ENCODE measurements at regions not wholly inside any gene's neighbourhood (a gene's known extent, or its start where the extent isn't known, plus 50 kb on each side); places are given as distances from the start of the nearest gene placed in this dataset.

DNA sequence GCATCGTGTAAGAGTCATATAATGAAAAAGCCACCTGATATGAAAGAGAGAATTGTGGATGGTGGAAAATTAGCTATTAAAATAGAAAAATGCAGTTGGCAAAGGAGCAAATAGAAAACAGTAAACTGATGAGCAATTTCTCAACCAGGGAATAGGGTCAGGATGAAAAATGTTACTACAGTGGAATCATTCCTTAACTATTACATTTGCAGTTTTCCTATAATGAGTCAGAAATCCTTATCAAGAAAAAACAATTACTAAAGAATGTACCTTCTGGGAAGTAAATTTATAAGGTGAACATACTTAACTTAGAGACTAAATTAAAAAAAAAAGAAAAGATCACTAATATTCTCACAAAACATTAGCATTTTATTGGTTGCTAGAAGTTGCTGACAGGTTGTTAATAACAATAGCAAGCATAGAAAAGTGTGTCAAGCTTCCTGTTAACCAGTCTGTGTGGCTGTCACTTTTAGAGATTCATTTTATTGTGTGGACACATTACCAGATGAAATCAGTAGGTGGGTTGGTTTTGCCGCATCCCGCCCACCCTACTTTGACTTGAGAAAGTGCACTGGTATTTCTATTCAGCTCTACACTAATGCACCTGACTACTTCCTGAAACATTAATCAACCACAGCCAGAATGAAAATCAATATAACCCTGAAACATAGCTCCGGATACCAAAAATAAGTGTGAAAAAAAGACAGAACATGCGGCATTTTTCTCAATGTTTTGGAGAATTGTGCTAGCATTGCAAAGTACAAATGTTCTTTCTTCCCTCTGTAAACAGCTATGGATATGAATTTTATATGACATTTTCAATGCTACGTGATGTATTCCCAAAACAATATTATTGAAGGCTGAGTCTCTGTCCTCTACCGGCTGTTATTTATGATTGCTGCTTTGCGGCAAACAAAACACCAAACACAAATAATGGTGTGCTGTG, 576.7 kb downstream of the SLC16A7 start:
- no peak for DNase-seq (ENCODE audit: low read depth)

DNA sequence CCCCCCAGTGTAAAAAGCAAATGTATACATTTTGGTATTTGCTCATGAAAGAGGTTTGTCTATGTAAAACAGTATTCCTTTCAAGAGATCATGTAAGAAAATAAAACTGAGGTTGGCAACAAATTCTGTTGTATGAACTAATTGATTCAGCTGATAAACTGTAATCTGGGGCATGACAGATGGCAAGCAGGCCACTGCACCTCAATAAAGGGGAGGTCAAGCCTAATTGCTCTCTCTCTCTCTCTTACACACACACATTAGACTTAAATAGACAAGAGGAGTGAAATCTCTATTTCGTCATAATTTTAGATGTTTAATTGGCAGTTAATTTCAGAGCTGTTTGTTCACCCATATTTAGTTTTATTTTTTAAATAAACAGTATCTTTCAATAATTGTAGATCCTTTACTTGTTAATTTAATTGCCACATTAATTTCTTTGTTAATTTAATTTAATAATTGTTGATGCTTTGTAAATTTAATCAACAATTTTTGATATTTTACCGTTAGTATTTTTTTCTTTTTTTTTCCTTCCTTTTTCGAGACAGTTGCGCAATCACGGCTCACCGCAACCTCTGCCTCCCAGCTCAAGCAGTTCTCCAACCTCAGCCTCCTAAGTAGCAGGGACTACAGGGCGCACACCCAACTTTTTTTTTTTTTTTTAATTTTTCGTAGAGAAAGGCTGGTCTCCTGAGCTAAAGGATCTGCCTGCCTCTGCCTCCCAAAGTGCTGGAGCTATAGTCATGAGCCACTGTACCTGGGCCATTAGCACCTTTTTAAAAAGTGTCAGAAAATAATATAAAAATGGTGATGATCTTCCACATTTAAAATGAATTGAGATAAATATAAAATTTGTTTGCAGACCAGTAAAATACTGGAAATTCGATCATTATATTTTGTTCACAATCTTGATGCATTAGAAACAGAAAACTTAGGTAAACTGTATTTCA, 577.7 kb downstream of the SLC16A7 start:
- DNase-seq (ENCODE audit: low read depth): no peak
- H3K4me3 ChIP-seq (ENCODE audit: low read depth, low read length): no peak overlapping the region
- TF ChIP-seq, protein P1, sequence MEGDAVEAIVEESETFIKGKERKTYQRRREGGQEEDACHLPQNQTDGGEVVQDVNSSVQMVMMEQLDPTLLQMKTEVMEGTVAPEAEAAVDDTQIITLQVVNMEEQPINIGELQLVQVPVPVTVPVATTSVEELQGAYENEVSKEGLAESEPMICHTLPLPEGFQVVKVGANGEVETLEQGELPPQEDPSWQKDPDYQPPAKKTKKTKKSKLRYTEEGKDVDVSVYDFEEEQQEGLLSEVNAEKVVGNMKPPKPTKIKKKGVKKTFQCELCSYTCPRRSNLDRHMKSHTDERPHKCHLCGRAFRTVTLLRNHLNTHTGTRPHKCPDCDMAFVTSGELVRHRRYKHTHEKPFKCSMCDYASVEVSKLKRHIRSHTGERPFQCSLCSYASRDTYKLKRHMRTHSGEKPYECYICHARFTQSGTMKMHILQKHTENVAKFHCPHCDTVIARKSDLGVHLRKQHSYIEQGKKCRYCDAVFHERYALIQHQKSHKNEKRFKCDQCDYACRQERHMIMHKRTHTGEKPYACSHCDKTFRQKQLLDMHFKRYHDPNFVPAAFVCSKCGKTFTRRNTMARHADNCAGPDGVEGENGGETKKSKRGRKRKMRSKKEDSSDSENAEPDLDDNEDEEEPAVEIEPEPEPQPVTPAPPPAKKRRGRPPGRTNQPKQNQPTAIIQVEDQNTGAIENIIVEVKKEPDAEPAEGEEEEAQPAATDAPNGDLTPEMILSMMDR (IDR thresholded peaks at IDR 0.05; ENCODE audit: low read depth, low read length, missing control alignments): no peak

More for the DNA sequence above, 576.7 kb downstream of the SLC16A7 start:
- TF ChIP-seq, protein P1 (IDR thresholded peaks at IDR 0.05; ENCODE audit: low read depth, low read length, missing control alignments): no peak
- H3K4me3 ChIP-seq (ENCODE audit: low read depth, low read length): no peak overlapping the region

DNA sequence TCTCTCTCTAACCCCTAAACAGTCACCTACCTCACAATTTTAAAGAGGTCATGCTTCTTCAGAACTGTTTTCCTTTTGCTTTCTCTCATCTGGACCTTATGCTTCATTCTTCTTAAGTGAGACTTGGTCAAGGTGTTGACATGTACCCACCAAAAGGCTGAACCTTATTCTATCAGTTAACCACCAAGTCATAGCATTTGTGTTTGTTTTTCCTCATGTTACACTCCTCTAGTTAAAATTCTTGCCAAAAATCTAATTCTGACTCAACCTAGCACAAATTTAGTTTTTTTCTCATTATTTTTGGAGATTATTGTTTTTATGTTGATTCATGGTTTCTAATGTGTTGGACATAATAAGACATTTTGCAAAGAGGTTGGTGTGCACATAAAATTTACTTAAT, 578.6 kb downstream of the SLC16A7 start:
- H3K4me3 ChIP-seq (ENCODE audit: low read depth, low read length): no peak overlapping the region
- DNase-seq (ENCODE audit: low read depth): no peak
- TF ChIP-seq, protein P1 (IDR thresholded peaks at IDR 0.05; ENCODE audit: low read depth, low read length, missing control alignments): no peak

DNA sequence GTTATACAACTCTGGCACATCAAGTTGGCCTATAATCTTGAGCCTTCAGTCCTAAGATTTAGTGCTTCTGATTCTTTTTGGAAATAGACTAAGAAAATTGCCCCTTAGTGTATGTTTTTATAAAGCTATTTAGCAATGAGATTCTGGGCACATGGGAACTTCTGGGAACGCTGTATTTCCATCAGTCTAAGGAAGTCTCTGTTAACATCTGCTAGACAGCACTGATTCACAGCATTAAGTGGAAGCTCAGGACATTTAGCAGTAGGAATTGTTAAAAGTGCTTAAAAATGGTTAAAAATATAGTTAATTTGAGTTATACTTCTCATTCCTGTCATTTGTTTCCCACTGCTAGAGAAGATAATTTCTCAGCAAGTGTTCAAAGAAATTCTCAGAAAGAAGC, 579.1 kb downstream of the SLC16A7 start:
- no peak overlapping the region for H3K4me3 ChIP-seq (ENCODE audit: low read depth, low read length)
- DNase-seq (ENCODE audit: low read depth): no peak
- TF ChIP-seq, protein P1 (IDR thresholded peaks at IDR 0.05; ENCODE audit: low read depth, low read length, missing control alignments): no peak

DNA sequence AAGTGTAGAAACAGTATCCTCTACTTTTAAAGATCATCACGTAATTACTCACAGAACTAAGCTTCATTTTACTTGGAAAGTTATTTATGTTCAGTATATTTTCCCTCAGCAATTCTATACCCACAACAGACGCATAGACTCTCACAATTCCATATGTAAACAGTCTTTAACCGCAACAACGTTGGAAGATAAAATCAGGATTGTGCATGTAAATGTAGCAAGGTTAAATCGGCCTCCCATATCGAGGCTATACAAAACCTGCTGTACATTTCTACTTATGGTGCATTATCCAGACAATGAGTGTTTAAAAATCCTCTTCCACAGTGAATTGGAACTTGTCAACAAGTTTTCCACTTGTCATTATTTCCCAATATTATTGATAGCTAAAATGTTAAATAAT, 581.1 kb downstream of the SLC16A7 start:
- DNase-seq (ENCODE audit: low read depth): no peak
- TF ChIP-seq, protein P1 (IDR thresholded peaks at IDR 0.05; ENCODE audit: low read depth, low read length, missing control alignments): no peak
- no peak overlapping the region for H3K4me3 ChIP-seq (ENCODE audit: low read depth, low read length)

DNA sequence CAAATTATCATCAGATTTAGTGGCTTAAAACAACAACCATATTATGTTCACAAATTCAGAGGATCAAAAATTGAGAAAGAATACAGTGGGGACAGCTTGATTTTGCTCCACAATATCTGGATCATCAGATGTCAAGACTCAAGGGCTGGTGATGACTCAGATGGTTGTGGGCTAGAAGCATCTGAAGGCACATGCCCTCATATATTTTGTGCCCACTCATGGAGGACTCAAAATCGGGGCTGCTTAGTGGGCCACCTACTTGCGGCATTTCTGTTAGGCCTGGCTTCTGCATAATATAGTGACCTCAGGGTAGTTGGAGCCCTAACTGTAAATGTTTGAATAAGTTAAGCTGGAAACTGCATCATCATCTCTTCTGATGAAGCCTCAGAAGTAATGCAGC, 584.5 kb downstream of the SLC16A7 start:
- H3K4me3 ChIP-seq (ENCODE audit: low read depth, low read length): no peak overlapping the region
- TF ChIP-seq, protein P1 (IDR thresholded peaks at IDR 0.05; ENCODE audit: low read depth, low read length, missing control alignments): no peak
- no peak for DNase-seq (ENCODE audit: low read depth)
